HepG2 (cell line): ENCODE measurements at regions not wholly inside any gene's neighbourhood (a gene's known extent, or its start where the extent isn't known, plus 50 kb on each side); places are given as distances from the start of the nearest gene placed in this dataset.

Experiments used
- ATAC-seq: fragments of 200-7000 bp; cut with Tn5 transposase; 3 replicates; pipeline ENCODE4 v1.9.1; 2020; ENCODE audit warnings: mild to moderate bottlenecking, moderate library complexity
- BruUV-seq: library from RNA; stranded (reverse); fragments of 400-500 nt; replicated peaks from 2 replicates; lab custom pipeline; 2021; lab: Mats Ljungman, UMichigan
- CTCF ChIA-PET: fragments of 300-600 bp; formaldehyde crosslinking; extraction: SDS; loops from one replicate; lab custom pipeline; 2021; ENCODE audit warnings: low total read pairs, inconsistent platforms, low intra/inter-chr PET ratio; lab: Yijun Ruan, JAX
- POLR2A ChIA-PET: fragments of 350-600 bp; sonication (Branson Sonifier 250); formaldehyde crosslinking; loops from one replicate; lab custom pipeline; 2020; ENCODE audit warnings: antibody characterized with exemption, inconsistent platforms; lab: Yijun Ruan, JAX
- DNase-seq: peaks from one replicate; pipeline ENCODE4 v3.0.0-alpha.2; 2015; ENCODE audit warnings: low spot score
- FAIRE-seq: peaks from 3 replicates; lab custom pipeline; 2011; peaks lifted over from hg19 to GRCh38; lab: Jason Lieb, UNC
- H2AFZ ChIP-seq: one replicate; pipeline ENCODE4 v1.6.1; 2011; ENCODE audit warnings: low read length, inconsistent platforms
- H3K27ac ChIP-seq: fragments of 300-600 bp; 3 replicates; pipeline ENCODE4 v1.8.0; 2011; ENCODE audit warnings: mixed run types, mild to moderate bottlenecking, mixed read lengths, low read length, inconsistent platforms; ENCODE audit not compliant: insufficient read depth; ENCODE audit errors: extremely low read length
- H3K27me3 ChIP-seq, 2 experiments: fragments of 200-600 bp in 1 of 2; 2 replicates in 1 of 2; 3 replicates in 1 of 2; pipeline versions ENCODE4 v1.6.0 to v1.8.0; 2011; ENCODE audit warnings: low read length in 2 of 2, mild to moderate bottlenecking in 2 of 2, moderate library complexity in 2 of 2, inconsistent platforms in 1 of 2; ENCODE audit not compliant: insufficient read depth in 2 of 2, control insufficient read depth in 1 of 2
- H3K36me3 ChIP-seq, 2 experiments: fragments of 200-600 bp in 1 of 2; replicated peaks in 1 of 2; 2 replicates in 1 of 2; 3 replicates in 1 of 2; pipeline versions ENCODE4 v1.5.1 to v1.8.0; 2011; ENCODE audit warnings: low read length in 2 of 2, inconsistent platforms in 1 of 2; ENCODE audit not compliant: insufficient read depth in 2 of 2, control insufficient read depth in 1 of 2
- H3K4me1 ChIP-seq: 2 replicates; pipeline ENCODE4 v1.5.1; 2012; ENCODE audit warnings: low read length, inconsistent platforms; ENCODE audit not compliant: insufficient read depth
- H3K4me2 ChIP-seq: 2 replicates; pipeline ENCODE4 v1.6.0; 2011; ENCODE audit warnings: low read depth, low read length, inconsistent platforms
- H3K4me3 ChIP-seq, 3 experiments: fragments of 200-600 bp in 1 of 3; sonication (generic), shearing (Covaris generic) in 1 of 3; replicated peaks in 1 of 3; 2 replicates each; pipeline ENCODE4 v1.5.1; 2011 to 2016; ENCODE audit warnings: low read length in 3 of 3, inconsistent platforms in 2 of 3, low read depth in 2 of 3, mild to moderate bottlenecking in 2 of 3, control low read depth in 1 of 3, mixed read lengths in 1 of 3; ENCODE audit not compliant: insufficient read depth in 1 of 3
- H3K79me2 ChIP-seq: one replicate; pipeline ENCODE4 v1.6.1; 2011; ENCODE audit warnings: low read length, inconsistent platforms; ENCODE audit not compliant: insufficient read depth
- H3K9ac ChIP-seq: 2 replicates; pipeline ENCODE4 v1.6.0; 2011; ENCODE audit warnings: mild to moderate bottlenecking, low read depth, low read length, inconsistent platforms; ENCODE audit not compliant: insufficient read depth
- H3K9me3 ChIP-seq: 2 replicates; pipeline ENCODE4 v1.5.1; 2012; ENCODE audit warnings: mild to moderate bottlenecking, low read length
- H4K20me1 ChIP-seq: 2 replicates; pipeline ENCODE4 v1.6.0; 2011; ENCODE audit warnings: inconsistent platforms, mild to moderate bottlenecking, low read length, moderate library complexity; ENCODE audit not compliant: insufficient read depth
- CC2D1A ChIP-seq: sonication (generic); formaldehyde crosslinking; IDR thresholded peaks from 2 replicates; pipeline ENCODE4 v1.8.1; 2023; ENCODE audit warnings: mild to moderate bottlenecking, missing genetic modification reagents
- CCDC6 ChIP-seq: sonication (generic); formaldehyde crosslinking; IDR thresholded peaks from 2 replicates; pipeline ENCODE4 v1.8.1; 2022; ENCODE audit warnings: mild to moderate bottlenecking, missing genetic modification reagents, moderate library complexity
- CREB1 ChIP-seq, 2 experiments: fragments of 450-650 bp in 1 of 2; IDR thresholded peaks; 2 replicates each; pipeline ENCODE4 v1.6.1; 2016 to 2017; ENCODE audit warnings: control low read depth in 1 of 2, mild to moderate bottlenecking in 1 of 2, missing compliant biosample characterization in 1 of 2, missing genetic modification characterization in 1 of 2
- FOXO4 ChIP-seq: sonication (generic); formaldehyde crosslinking; conservative IDR thresholded peaks from 2 replicates; pipeline ENCODE4 v1.8.1; 2023; ENCODE audit warnings: missing genetic modification reagents
- HMGXB4 ChIP-seq, 2 experiments: sonication (generic) in 1 of 2; formaldehyde crosslinking in 1 of 2; IDR thresholded peaks; 2 replicates each; pipeline versions ENCODE4 v1.4.0 to v1.6.1; 2018 to 2020; ENCODE audit warnings: missing genetic modification reagents in 2 of 2, borderline replicate concordance in 1 of 2, low read depth in 1 of 2, mild to moderate bottlenecking in 1 of 2, missing biosample characterization in 1 of 2
- KDM5A ChIP-seq: fragments of 200-600 bp; sonication (generic); IDR thresholded peaks from 2 replicates; pipeline ENCODE4 v1.7.0; 2018; ENCODE audit warnings: antibody characterized with exemption, mild to moderate bottlenecking, low read length, borderline replicate concordance
- PRPF4 ChIP-seq: fragments of 200-400 bp; formaldehyde crosslinking; IDR thresholded peaks from 2 replicates; pipeline ENCODE4 v1.6.1; 2016; ENCODE audit warnings: low read length, low read depth; ENCODE audit not compliant: poor library complexity, severe bottlenecking
- SETDB1 ChIP-seq: sonication (generic); formaldehyde crosslinking; IDR thresholded peaks from 2 replicates; pipeline ENCODE4 v1.5.1; 2020; ENCODE audit warnings: missing genetic modification reagents, mild to moderate bottlenecking, borderline replicate concordance
- SOX6 ChIP-seq, 2 experiments: fragments of 450-650 bp in 1 of 2; sonication (generic) in 1 of 2; formaldehyde crosslinking in 1 of 2; IDR thresholded peaks; 2 replicates each; pipeline versions ENCODE4 v1.4.0 to v1.6.1; 2017 to 2020; ENCODE audit warnings: antibody characterized with exemption in 1 of 2, mild to moderate bottlenecking in 1 of 2, missing genetic modification reagents in 1 of 2
- TFAP4 ChIP-seq: sonication (generic); IDR thresholded peaks from 2 replicates; pipeline ENCODE4 v1.6.1; 2016; ENCODE audit warnings: low read depth, borderline replicate concordance
- ZNF329 ChIP-seq: sonication (generic); formaldehyde crosslinking; IDR thresholded peaks from 2 replicates; pipeline ENCODE4 v1.9.0; 2021; ENCODE audit warnings: low read depth, mild to moderate bottlenecking, missing genetic modification reagents
- ZNF331 ChIP-seq: sonication (generic); formaldehyde crosslinking; IDR thresholded peaks from 2 replicates; pipeline ENCODE4 v1.4.0; 2020; ENCODE audit warnings: missing genetic modification reagents
- ZNF460 ChIP-seq: sonication (generic); formaldehyde crosslinking; IDR thresholded peaks from 2 replicates; pipeline ENCODE4 v1.5.1; 2020; ENCODE audit warnings: missing genetic modification reagents, mild to moderate bottlenecking, borderline replicate concordance
- WGBS: methylation state at CpG from one replicate; pipeline ENCODE4 v1.1.6; 2017; ENCODE audit warnings: low lambda C conversion rate; 5-methylcytosine and 5-hydroxymethylcytosine counted together
- in situ Hi-C: cut with HindIII; loops from 2 replicates; pipeline ENCODE4 v1.10.0; 2017; ENCODE audit warnings: low pct_unique_long_range_greater_than_20kb; ENCODE audit not compliant: extremely low pct_ligation_motif_present
- intact Hi-C: fragments of 100-400 bp; cut with micrococcal nuclease; formaldehyde crosslinking; loops from one replicate; pipeline ENCODE4 v1.10.0; 2022; ENCODE audit not compliant: unreplicated experiment

- Histone ChIP-seq H3K4me1 (no peaks in the 10 kb centered on the region), H3K9me3 (no peaks in the 10 kb centered on the region), H3K79me2 (no peaks in the 10 kb centered on the region), H3K27ac (no peak overlapping the region), H3K9ac (no peak overlapping the region), H3K4me3 (no peak overlapping the region), H3K27me3 (0 out of 5 replicates have a peak, but pooled peaks cover 0 to 1% of the 10 kb centered on the region in 2 experiments), H4K20me1 (no peaks in the 10 kb centered on the region), H3K4me2 (no peak overlapping the region), H3K36me3 (no peaks in the 10 kb centered on the region), H2AFZ (no peak overlapping the region)
- TF ChIP-seq TFAP4 (no peak), SETDB1 (CRISPR knock-in tag) (no peak)
- no TSS peak for BruUV-seq
- ChIA-PET POLR2A (no interaction called here), CTCF (no interaction called here)
- DNase-seq (no peak), FAIRE-seq (no peak), ATAC-seq (no peak)
- WGBS: 22% methylated on average over 7 of the region's 7 CpGs
- in situ Hi-C loops: no loop called here
- intact Hi-C loops: no loop called here
Measured at GRCh38 chr7:31445686-31446355, 68.1 kb upstream of the ITPRID1 start.

GRCh38 chr7:31448649-31449048 lies 65.2 kb upstream of the ITPRID1 start:
- no peak for DNase-seq
- Histone ChIP-seq H3K27me3 (0 out of 5 replicates have a peak, but pooled peaks cover 0 to 1% of the 10 kb centered on the region in 2 experiments), H3K27ac (no peak overlapping the region), H3K9ac (no peak overlapping the region), H3K36me3 (no peaks in the 10 kb centered on the region), H3K4me3 (no peak overlapping the region), H4K20me1 (no peaks in the 10 kb centered on the region), H3K4me2 (no peak overlapping the region), H2AFZ (no peak overlapping the region), H3K9me3 (no peaks in the 10 kb centered on the region), H3K79me2 (no peaks in the 10 kb centered on the region), H3K4me1 (no peaks in the 10 kb centered on the region)
- ATAC-seq: no peak
- intact Hi-C loops: no loop called here
- in situ Hi-C loops: no loop called here
- ChIA-PET CTCF (no interaction called here), POLR2A (no interaction called here)
- no TSS peak for BruUV-seq
- FAIRE-seq: no peak
- 0% methylated on average over 1 of the region's 1 CpG for WGBS
- TF ChIP-seq HMGXB4 (CRISPR knock-in tag; IDR thresholded peaks at IDR 0.05; ENCODE audit: borderline replicate concordance in 1 of 2, low read depth in 1 of 2) (no peak), CC2D1A (CRISPR knock-in tag) (no peak), KDM5A (no peak), FOXO4 (no peak), CREB1 (IDR thresholded peaks at IDR 0.05) (no peak), CREB1 (CRISPR knock-in tag; IDR thresholded peaks at IDR 0.05) (no peak), SOX6 (IDR thresholded peaks at IDR 0.05) (no peak), SOX6 (CRISPR knock-in tag; IDR thresholded peaks at IDR 0.05) (no peak), ZNF460 (CRISPR knock-in tag) (no peak), ZNF329 (CRISPR knock-in tag) (no peak), CCDC6 (CRISPR knock-in tag) (no peak), PRPF4 (no peak), ZNF331 (no peak)
